Left ventricle myocardium superior (tissue), 1 donor: ENCODE measurements at regions not wholly inside any gene's neighbourhood (a gene's known extent, or its start where the extent isn't known, plus 50 kb on each side); places are given as distances from the start of the nearest gene placed in this dataset.
"Not testable (repeated sequence)": the region's sequence is repeated elsewhere in the genome, so short reads cannot be mapped to it uniquely, and the experiment has no call there.

Experiments
- ATAC-seq: fragments of 200-7000 bp; cut with Tn5 transposase; one replicate; pipeline ENCODE4 v1.9.1; 2020; ENCODE audit warnings: mild to moderate bottlenecking, moderate library complexity
- DNase-seq: peaks from one replicate; pipeline ENCODE4 v3.0.0-alpha.2; 2020
- intact Hi-C: fragments of 100-400 bp; cut with micrococcal nuclease; formaldehyde crosslinking; loops from one replicate; pipeline ENCODE4 v1.11.0; 2022
- donor health status: DM: no; HTN: yes; CAD: no; lungs with severe emphysema.

- DNase-seq, intact Hi-C loops, ATAC-seq: not testable (repeated sequence)
Observed at GRCh38 chr1:194407238-194407637, 1220.8 kb upstream of the B3GALT2 start.

- no peak for DNase-seq
- ATAC-seq, result no peak
- intact Hi-C loops, result no loop called here
Observed at GRCh38 chr1:194394676-194395075, 1208.3 kb upstream of the B3GALT2 start.

GRCh38 chr1:194387531-194387930 is 1201.1 kb upstream of the B3GALT2 start:
- no peak for ATAC-seq
- intact Hi-C loops, result no loop called here
- no peak for DNase-seq

GRCh38 chr1:194378517-194378916 is 1192.1 kb upstream of the B3GALT2 start:
- ATAC-seq, result no peak
- no peak for DNase-seq
- intact Hi-C loops, result no loop called here

GRCh38 chr1:194374649-194375048 is 1188.2 kb upstream of the B3GALT2 start:
- DNase-seq (no peak), ATAC-seq (no peak)
- intact Hi-C loops, result no loop called here

- DNase-seq (no peak), ATAC-seq (no peak)
- intact Hi-C loops, result no loop called here
Observed at GRCh38 chr1:194372266-194372665, 1185.9 kb upstream of the B3GALT2 start.

- intact Hi-C loops, result no loop called here
- no peak for ATAC-seq
- DNase-seq, result no peak
Observed at GRCh38 chr1:194369622-194370021, 1183.2 kb upstream of the B3GALT2 start.

- intact Hi-C loops, result no loop called here
- ATAC-seq, result no peak
- DNase-seq, result no peak
Observed at GRCh38 chr1:194369060-194369459, 1182.6 kb upstream of the B3GALT2 start.

GRCh38 chr1:194367121-194367520 is 1180.7 kb upstream of the B3GALT2 start:
- intact Hi-C loops, result no loop called here
- DNase-seq, result no peak
- ATAC-seq, result no peak

GRCh38 chr1:194366705-194367104 is 1180.3 kb upstream of the B3GALT2 start:
- DNase-seq, result no peak
- intact Hi-C loops, result no loop called here
- ATAC-seq, result no peak

GRCh38 chr1:194362327-194362726 is 1175.9 kb upstream of the B3GALT2 start:
- DNase-seq, result no peak
- peak; percentile 57 for ATAC-seq

GRCh38 chr1:194361374-194362131 is 1175.1 kb upstream of the B3GALT2 start:
- intact Hi-C loops, result no loop called here
- DNase-seq (no peak), ATAC-seq (peak; percentile 84)

More at GRCh38 chr1:194362327-194362726, 1175.9 kb upstream of the B3GALT2 start:
- intact Hi-C loops, result no loop called here

- no peak for ATAC-seq
Observed at GRCh38 chr1:194358208-194358581, 1171.8 kb upstream of the B3GALT2 start.

GRCh38 chr1:194357573-194358207 is 1171.3 kb upstream of the B3GALT2 start:
- intact Hi-C loops, ATAC-seq, DNase-seq: not testable (repeated sequence)

More at GRCh38 chr1:194358208-194358581, 1171.8 kb upstream of the B3GALT2 start:
- intact Hi-C loops, result no loop called here
- DNase-seq, result no peak

- intact Hi-C loops, result no loop called here
- DNase-seq (no peak), ATAC-seq (no peak)
Observed at GRCh38 chr1:194355488-194356106, 1169.2 kb upstream of the B3GALT2 start.

- no peak for ATAC-seq
- intact Hi-C loops, result no loop called here
- DNase-seq, result no peak
Observed at GRCh38 chr1:194353121-194353520, 1166.7 kb upstream of the B3GALT2 start.

GRCh38 chr1:194347200-194347599 is 1160.8 kb upstream of the B3GALT2 start:
- intact Hi-C loops, result no loop called here
- ATAC-seq (no peak), DNase-seq (no peak)

- ATAC-seq (no peak), DNase-seq (no peak)
- intact Hi-C loops, result no loop called here
Observed at GRCh38 chr1:194342484-194343262, 1156.3 kb upstream of the B3GALT2 start.

- intact Hi-C loops, result no loop called here
- ATAC-seq (no peak), DNase-seq (no peak)
Observed at GRCh38 chr1:194341587-194341986, 1155.2 kb upstream of the B3GALT2 start.

GRCh38 chr1:194339471-194339870 is 1153.1 kb upstream of the B3GALT2 start:
- ATAC-seq (no peak), DNase-seq (no peak)
- intact Hi-C loops, result no loop called here
